Ovary (tissue), 7 donors: ENCODE measurements at regions not wholly inside any gene's neighbourhood (a gene's known extent, or its start where the extent isn't known, plus 50 kb on each side); places are given as distances from the start of the nearest gene placed in this dataset.

Experiments
- DNase-seq, 5 donors: peaks; one replicate each; pipeline ENCODE4 v3.0.0-alpha.2; 2019 to 2020
- H3K27ac ChIP-seq, 2 donors: fragments of 200-600 bp; one replicate each; pipeline versions ENCODE4 v1.5.1 to v1.8.0; 2019 to 2022
- H3K27me3 ChIP-seq: fragments of 200-600 bp; one replicate; pipeline ENCODE4 v1.8.0; 2022
- H3K36me3 ChIP-seq: fragments of 200-600 bp; sonication (generic); one replicate; pipeline ENCODE4 v1.5.1; 2019
- H3K4me1 ChIP-seq: one replicate; pipeline ENCODE4 v1.8.1; 2013; ENCODE audit warnings: mild to moderate bottlenecking, moderate library complexity; ENCODE audit not compliant: insufficient read depth
- H3K4me3 ChIP-seq: fragments of 200-600 bp; sonication (generic); one replicate; pipeline ENCODE4 v1.5.1; 2017
- H3K9me3 ChIP-seq, 2 donors: fragments of 200-600 bp in 1 of 2; sonication (generic) in 1 of 2; one replicate each; pipeline versions ENCODE4 v1.5.1 to v1.8.1; 2013 to 2019; ENCODE audit warnings: mild to moderate bottlenecking in 1 of 2, moderate library complexity in 1 of 2
- EP300 ChIP-seq: sonication (generic); formaldehyde crosslinking; IDR thresholded peaks from one replicate; pipeline ENCODE4 v1.6.1; 2017; ENCODE audit warnings: antibody characterized with exemption
- POLR2A ChIP-seq: fragments of 450-650 bp; IDR thresholded peaks from one replicate; pipeline ENCODE4 v1.6.1; 2017; ENCODE audit warnings: antibody characterized with exemption, mild to moderate bottlenecking, moderate library complexity
- WGBS, 3 donors: extraction: QIAGEN DNeasy Blood & Tissue Kit in 1 of 3; methylation state at CpG; one replicate each; pipeline versions ENCODE4 v1.1.5 to v1.1.7; 2013 to 2017; 5-methylcytosine and 5-hydroxymethylcytosine counted together
- intact Hi-C, 4 donors: fragments of 100-400 bp; cut with DNase I; formaldehyde crosslinking; loops; one replicate each; pipeline versions ENCODE4 v1.11.0 to v1.15.1; 2022 to 2023
- TF ChIP-seq, protein P1 (sequence below), 3 donors: fragments of 450-650 bp in 2 of 3; fragments of 200-600 bp in 1 of 3; IDR thresholded peaks; one replicate each; pipeline versions ENCODE4 v1.5.1 to v1.8.0; 2016 to 2022; ENCODE audit warnings: antibody characterized with exemption in 3 of 3, mild to moderate bottlenecking in 1 of 3
- donor health status: DM: no; HTN: no; CAD: no; lungs with moderate emphysema.
- donor health status: DM: no; HTN: no; CAD: no.
- donor health status: Bipolar disorder and iron deficiency.
- donor health status: DM: no; HTN: no; CAD: no.
- donor health status: DM: yes; HTN: yes; CAD: no.

DNA sequence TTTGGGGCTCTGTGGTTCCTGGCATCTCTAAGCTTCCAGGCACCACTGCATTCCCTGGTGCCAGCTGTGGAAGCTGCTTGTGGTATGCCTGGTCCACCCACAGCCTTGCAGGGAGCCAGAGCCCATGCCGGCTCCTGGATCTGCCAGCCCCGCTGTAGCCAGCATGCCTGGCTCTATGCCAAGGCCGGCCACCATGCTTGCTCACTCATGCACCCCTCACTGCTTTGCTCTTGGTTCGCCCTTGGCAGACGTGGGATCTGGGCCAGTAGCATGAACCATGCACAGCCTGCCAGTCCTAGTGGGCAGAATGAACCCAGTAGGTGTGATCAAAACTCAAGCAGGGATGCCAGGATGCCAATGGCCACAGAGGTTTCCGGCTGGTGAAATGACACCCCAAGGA lies 634.2 kb upstream of the TMEFF2 start:
- Histone ChIP-seq H3K27me3 (no peaks in the 10 kb centered on the region), H3K9me3 (no peaks in the 10 kb centered on the region), H3K4me3 (no peak overlapping the region), H3K36me3 (no peaks in the 10 kb centered on the region), H3K4me1 (no peaks in the 10 kb centered on the region), H3K27ac (no peak overlapping the region)
- WGBS, 3 donors = 87 to 89% (median 89%) methylated on average over 6 of the region's 6 CpGs
- intact Hi-C loops = loop anchor here in 1 of 4 donors (1.0 kb wide), 1 partner anchor 31 kb away; no protein-coding TSS in a partner anchor
- TF ChIP-seq EP300 (no peak), POLR2A (no peak)
- TF ChIP-seq, protein P1, sequence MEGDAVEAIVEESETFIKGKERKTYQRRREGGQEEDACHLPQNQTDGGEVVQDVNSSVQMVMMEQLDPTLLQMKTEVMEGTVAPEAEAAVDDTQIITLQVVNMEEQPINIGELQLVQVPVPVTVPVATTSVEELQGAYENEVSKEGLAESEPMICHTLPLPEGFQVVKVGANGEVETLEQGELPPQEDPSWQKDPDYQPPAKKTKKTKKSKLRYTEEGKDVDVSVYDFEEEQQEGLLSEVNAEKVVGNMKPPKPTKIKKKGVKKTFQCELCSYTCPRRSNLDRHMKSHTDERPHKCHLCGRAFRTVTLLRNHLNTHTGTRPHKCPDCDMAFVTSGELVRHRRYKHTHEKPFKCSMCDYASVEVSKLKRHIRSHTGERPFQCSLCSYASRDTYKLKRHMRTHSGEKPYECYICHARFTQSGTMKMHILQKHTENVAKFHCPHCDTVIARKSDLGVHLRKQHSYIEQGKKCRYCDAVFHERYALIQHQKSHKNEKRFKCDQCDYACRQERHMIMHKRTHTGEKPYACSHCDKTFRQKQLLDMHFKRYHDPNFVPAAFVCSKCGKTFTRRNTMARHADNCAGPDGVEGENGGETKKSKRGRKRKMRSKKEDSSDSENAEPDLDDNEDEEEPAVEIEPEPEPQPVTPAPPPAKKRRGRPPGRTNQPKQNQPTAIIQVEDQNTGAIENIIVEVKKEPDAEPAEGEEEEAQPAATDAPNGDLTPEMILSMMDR (IDR thresholded peaks at IDR 0.05) = no peak
- DNase-seq = peak in 1 of 5 donors; percentile 7

DNA sequence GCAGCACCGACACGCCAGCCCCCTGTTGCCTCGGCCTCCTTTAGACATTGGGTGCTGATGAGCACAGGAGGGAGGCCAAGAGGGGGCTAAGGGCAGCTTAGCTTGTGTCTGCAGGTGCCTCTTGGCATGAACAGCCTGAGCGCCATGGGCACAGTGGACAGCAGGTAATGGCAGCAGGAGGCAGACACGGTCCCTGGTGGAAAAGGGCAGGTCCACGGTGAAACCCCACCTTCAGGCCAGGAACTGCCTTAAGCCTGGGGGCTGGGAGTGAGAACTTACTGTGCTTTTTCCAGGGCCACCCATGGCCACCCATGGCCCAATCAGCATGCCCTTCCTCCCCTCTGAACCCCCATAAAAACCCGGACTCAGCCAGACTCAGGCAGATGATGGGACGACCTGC lies 633.4 kb upstream of the TMEFF2 start:
- Histone ChIP-seq H3K4me1 (no peaks in the 10 kb centered on the region), H3K27ac (no peak overlapping the region), H3K36me3 (no peaks in the 10 kb centered on the region), H3K27me3 (no peaks in the 10 kb centered on the region), H3K4me3 (no peak overlapping the region), H3K9me3 (no peaks in the 10 kb centered on the region)
- TF ChIP-seq EP300 (no peak), POLR2A (no peak)
- TF ChIP-seq, protein P1 (IDR thresholded peaks at IDR 0.05) = no peak
- WGBS, 3 donors = 89 to 93% (median 91%) methylated on average over 8 of the region's 8 CpGs
- DNase-seq = peak in 1 of 5 donors; percentile 5
- intact Hi-C loops = loop anchor here in 1 of 4 donors (1.0 kb wide), 1 partner anchor 32 kb away; no protein-coding TSS in a partner anchor

DNA sequence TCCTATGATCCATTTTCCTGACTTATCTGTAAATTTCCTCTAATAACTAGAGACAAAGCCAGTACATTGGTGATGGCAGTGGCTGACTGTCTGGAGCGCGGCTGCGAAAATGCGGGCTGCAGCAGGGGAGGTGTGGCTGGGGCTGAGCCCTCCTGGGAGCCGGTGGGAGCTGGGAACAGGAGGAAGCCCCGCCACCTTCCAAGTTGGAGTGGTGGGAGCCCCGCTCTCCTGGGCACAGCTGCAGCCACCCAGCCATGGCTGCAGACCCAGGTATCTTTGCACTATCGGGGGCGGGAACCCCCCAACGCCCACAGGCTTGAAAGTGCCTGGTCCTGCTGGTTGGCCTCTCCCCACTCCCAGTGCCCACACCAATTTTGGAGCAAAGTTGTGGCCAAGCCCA lies 633.0 kb upstream of the TMEFF2 start:
- Histone ChIP-seq H3K27me3 (no peaks in the 10 kb centered on the region), H3K27ac (no peak overlapping the region), H3K36me3 (no peaks in the 10 kb centered on the region), H3K4me3 (no peak overlapping the region), H3K4me1 (no peaks in the 10 kb centered on the region), H3K9me3 (no peaks in the 10 kb centered on the region)
- DNase-seq = no peak
- TF ChIP-seq EP300 = no peak
- TF ChIP-seq POLR2A = no peak
- TF ChIP-seq, protein P1 (IDR thresholded peaks at IDR 0.05) = no peak
- intact Hi-C loops = loop anchor here in 1 of 4 donors (1.0 kb wide), 1 partner anchor 33 kb away; no protein-coding TSS in a partner anchor
- 90 to 96% (median 91%) methylated on average over 9 to 10 of the region's 10 CpGs for WGBS, 3 donors

DNA sequence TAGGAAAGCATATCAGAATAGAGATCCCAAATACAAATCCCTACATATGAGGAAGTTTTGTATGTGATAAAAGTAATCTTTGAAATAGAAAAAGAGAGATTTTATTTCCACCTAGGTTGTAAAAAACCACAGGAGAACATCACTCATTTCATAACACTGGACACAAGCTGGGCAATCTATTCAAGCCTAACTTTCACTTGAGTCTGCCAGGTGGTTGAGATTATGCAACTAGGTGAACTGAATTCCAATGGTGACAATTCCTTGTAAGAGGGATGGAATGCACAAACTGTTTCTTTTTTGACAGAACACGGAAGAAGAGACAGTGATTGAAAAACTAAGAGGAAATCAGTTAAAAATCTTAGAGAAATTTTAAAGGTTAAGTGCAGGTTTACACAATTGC lies 619.6 kb upstream of the TMEFF2 start:
- no peaks in the 10 kb centered on the region for H3K9me3 ChIP-seq
- H3K36me3 ChIP-seq = no peaks in the 10 kb centered on the region
- no peak for DNase-seq
- H3K4me3 ChIP-seq = no peak overlapping the region
- 79 to 90% (median 84%) methylated on average over 1 of the region's 1 CpG for WGBS, 3 donors
- TF ChIP-seq POLR2A = no peak
- TF ChIP-seq EP300 = no peak
- TF ChIP-seq, protein P1 (IDR thresholded peaks at IDR 0.05) = no peak
- no peak overlapping the region for H3K27ac ChIP-seq
- no peaks in the 10 kb centered on the region for H3K4me1 ChIP-seq
- H3K27me3 ChIP-seq = no peaks in the 10 kb centered on the region
- intact Hi-C loops = no loop called here
